Activated CD8-positive, alpha-beta memory T cell treated with anti-CD3 and anti-CD28 coated beads for 1 hour (primary cell): ENCODE measurements at regions not wholly inside any gene's neighbourhood (a gene's known extent, or its start where the extent isn't known, plus 50 kb on each side); places are given as distances from the start of the nearest gene placed in this dataset.
"Not testable (repeated sequence)": the region's sequence is repeated elsewhere in the genome, so short reads cannot be mapped to it uniquely, and the experiment has no call there.

ENCODE experiments used
- DNase-seq, 2 donors: peaks; one replicate each; pipeline ENCODE4 v3.0.0-alpha.2; 2020; ENCODE audit warnings: low read depth in 1 of 2; ENCODE audit errors: extremely low read depth in 1 of 2

DNA sequence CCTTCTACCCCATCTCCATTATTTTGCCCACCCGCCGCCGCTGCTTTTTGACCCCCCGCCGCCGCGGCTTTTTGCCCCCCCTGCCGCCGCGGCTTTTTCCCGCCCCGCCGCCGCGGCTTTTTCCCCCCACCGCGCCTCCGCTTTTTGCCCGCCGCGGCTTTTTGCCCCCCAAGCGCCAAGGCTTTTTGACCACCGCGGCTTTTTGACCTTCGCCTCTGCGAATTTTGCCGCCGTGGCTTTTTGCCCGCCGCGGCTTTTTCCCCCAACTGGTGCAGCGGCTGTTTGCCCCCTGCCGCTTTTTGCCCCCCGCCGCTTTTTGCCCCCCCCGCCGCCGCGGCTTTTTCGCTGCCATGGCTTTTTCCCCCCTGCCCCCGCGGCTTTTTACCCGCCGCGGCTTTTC is 137.5 kb upstream of the TP53TG3D start:
- DNase-seq, result not testable (repeated sequence)

- DNase-seq, result no peak
These were observed 137.0 kb upstream of the TP53TG3D start for GRCh38 chr16:32116080-32116479.

DNA sequence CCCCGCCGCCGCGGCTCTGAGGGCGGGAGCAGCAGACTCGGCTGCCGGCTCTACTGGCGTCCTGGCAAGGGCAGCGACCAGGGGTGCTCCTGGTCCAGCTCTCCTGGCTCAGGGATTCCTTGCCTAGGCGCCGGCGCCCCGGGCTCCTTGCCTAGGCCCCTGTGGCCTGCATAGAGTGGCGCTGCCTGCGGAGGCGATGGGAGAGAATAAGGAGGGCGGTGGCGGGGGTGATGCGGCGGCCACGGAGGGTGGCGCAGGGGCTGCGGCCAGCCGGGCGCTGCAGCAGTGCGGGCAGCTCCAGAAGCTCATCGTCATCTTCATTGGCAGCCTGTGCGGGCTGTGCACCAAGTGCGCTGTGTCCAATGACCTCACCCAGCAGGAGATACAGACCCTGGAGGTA is 136.6 kb upstream of the TP53TG3D start:
- DNase-seq, result not testable (repeated sequence)

- not testable (repeated sequence) for DNase-seq
These were observed 132.7 kb upstream of the TP53TG3D start for GRCh38 chr16:32120372-32120771.

DNA sequence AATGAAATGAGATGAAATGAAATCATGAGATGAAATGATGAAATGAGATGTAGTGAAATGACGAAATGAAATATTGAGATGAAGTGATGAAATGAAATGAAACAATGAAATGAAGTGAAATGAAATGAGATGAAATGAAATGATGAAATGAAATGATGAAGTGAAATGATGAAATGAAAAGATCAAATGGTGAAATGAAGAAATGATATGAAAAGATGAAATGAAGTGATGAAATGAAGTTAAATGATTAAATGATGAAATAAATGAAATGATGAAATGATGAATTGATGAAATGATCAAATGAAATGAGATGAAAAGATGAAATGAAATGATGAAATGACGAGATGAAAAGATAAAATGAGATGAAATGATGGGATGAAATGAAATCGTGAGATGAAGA is 132.3 kb upstream of the TP53TG3D start:
- not testable (repeated sequence) for DNase-seq

- not testable (repeated sequence) for DNase-seq
These were observed 131.7 kb upstream of the TP53TG3D start for GRCh38 chr16:32121273-32121900.

DNA sequence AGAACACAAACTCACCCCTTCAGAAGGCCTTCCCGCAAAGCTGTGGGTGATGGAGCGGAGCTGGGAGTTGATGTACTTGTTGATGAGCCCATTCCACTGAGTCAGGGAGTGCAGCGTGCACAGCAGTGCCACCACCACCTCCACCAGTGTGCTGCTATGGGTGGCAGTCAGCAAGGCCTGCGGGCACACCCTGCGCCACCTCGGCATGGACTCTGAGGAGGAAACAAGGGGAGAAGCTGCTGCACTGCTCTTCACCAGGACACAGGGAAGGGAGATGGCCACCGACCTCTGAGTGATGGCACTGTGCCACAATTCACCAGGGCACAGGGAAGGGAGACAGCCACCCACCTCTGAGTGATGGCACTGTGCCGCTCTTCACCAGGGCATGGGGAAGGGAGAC is 100.7 kb upstream of the TP53TG3D start:
- not testable (repeated sequence) for DNase-seq

- DNase-seq, result not testable (repeated sequence)
These were observed 65.0 kb upstream of the TP53TG3D start for GRCh38 chr16:32187918-32188669.

DNA sequence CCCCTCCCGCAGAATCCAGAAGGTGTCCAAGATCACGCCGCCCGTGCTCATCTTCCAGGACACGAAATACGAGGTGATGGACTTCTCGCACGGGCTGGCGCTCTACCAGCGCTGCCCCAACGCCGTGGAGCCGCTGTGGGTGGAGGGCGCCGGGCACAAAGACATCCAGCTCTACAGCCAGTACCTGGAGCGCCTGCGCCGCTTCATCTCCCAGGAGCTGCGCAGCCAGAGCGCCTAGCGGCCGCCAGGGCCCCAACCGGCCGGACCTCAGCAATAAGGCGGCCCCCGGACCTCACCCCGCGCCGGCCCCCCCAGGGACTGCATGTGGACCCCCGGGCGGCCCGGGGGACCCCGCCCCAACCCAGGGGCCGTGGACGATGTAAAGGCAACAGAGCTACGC is 50.5 kb upstream of the TP53TG3D start:
- not testable (repeated sequence) for DNase-seq
